Psoas muscle (tissue), 7 donors: ENCODE measurements at regions not wholly inside any gene's neighbourhood (a gene's known extent, or its start where the extent isn't known, plus 50 kb on each side); places are given as distances from the start of the nearest gene placed in this dataset.

ENCODE experiments used
- ATAC-seq, 4 donors: fragments of 200-7000 bp; cut with Tn5 transposase; one replicate each; pipeline ENCODE4 v1.9.1; 2020; ENCODE audit warnings: moderate library complexity in 3 of 4, mild to moderate bottlenecking in 2 of 4
- DNase-seq, 2 donors: peaks; one replicate each; pipeline ENCODE4 v3.0.0-alpha.2; 2020
- H3K27ac ChIP-seq: fragments of 200-600 bp; one replicate; pipeline ENCODE4 v1.8.0; 2022
- H3K27me3 ChIP-seq, 3 donors: fragments of 200-600 bp in 1 of 3; one replicate each; pipeline versions ENCODE4 v1.6.1 to v1.8.0; 2013 to 2022; ENCODE audit warnings: low read length in 2 of 3, mild to moderate bottlenecking in 2 of 3, moderate library complexity in 1 of 3; ENCODE audit not compliant: insufficient read depth in 3 of 3
- H3K36me3 ChIP-seq, 2 donors: fragments of 200-600 bp in 1 of 2; one replicate each; pipeline versions ENCODE4 v1.6.1 to v1.8.0; 2013 to 2022; ENCODE audit warnings: low read depth in 1 of 2, mild to moderate bottlenecking in 1 of 2, moderate library complexity in 1 of 2; ENCODE audit not compliant: insufficient read depth in 1 of 2
- H3K4me1 ChIP-seq: fragments of 200-600 bp; one replicate; pipeline ENCODE4 v1.8.0; 2022
- H3K4me3 ChIP-seq: fragments of 200-600 bp; one replicate; pipeline ENCODE4 v1.8.0; 2022; ENCODE audit warnings: mild to moderate bottlenecking
- H3K9me3 ChIP-seq: fragments of 200-600 bp; one replicate; pipeline ENCODE4 v1.8.0; 2022
- CTCF ChIP-seq: fragments of 200-600 bp; IDR thresholded peaks from one replicate; pipeline ENCODE4 v1.8.0; 2022; ENCODE audit warnings: antibody characterized with exemption
- WGBS, 3 donors: extraction: QIAGEN DNeasy Blood & Tissue Kit; methylation state at CpG; one replicate each; pipeline versions ENCODE4 v1.1.6 to v1.1.7; 2013; 5-methylcytosine and 5-hydroxymethylcytosine counted together
- intact Hi-C, 2 donors: fragments of 100-400 bp; cut with DNase I; formaldehyde crosslinking; loops; one replicate each; pipeline versions ENCODE4 v1.11.0 to v1.14.2; 2022
- donor health status: healthy with polysubstance abuse.
- donor health status: DM: no; HTN: no; CAD: no; lungs with moderate emphysema.
- donor health status: Bipolar disorder and iron deficiency.
- donor health status: healthy.
- donor health status: DM: yes; HTN: yes; CAD: no.
- donor health status: DM: no; HTN: no; CAD: no.
- donor health status: DM: yes; HTN: yes; CAD: no.

- ATAC-seq (no peak), DNase-seq (no peak)
- no peaks in the 10 kb centered on the region for H3K27me3 ChIP-seq
- WGBS, 3 donors = 47 to 61% (median 48%) methylated on average over 2 of the region's 2 CpGs
- intact Hi-C loops = no loop called here
- no peak overlapping the region for H3K4me3 ChIP-seq
- no peak for TF ChIP-seq CTCF
- H3K36me3 ChIP-seq = no peaks in the 10 kb centered on the region
- H3K9me3 ChIP-seq = no peaks in the 10 kb centered on the region
- no peak overlapping the region for H3K27ac ChIP-seq
- no peaks in the 10 kb centered on the region for H3K4me1 ChIP-seq
These were observed 1588.0 kb downstream of the GRIK2 start for GRCh38 chr6:102981490-102982015.

GRCh38 chr6:102980951-102981350 is 1587.4 kb downstream of the GRIK2 start:
- ATAC-seq (no peak), DNase-seq (no peak)
- H3K4me1 ChIP-seq = no peaks in the 10 kb centered on the region
- no peak overlapping the region for H3K4me3 ChIP-seq
- no peaks in the 10 kb centered on the region for H3K27me3 ChIP-seq
- intact Hi-C loops = no loop called here
- no peak for TF ChIP-seq CTCF
- no peaks in the 10 kb centered on the region for H3K9me3 ChIP-seq
- 46 to 61% (median 47%) methylated on average over 1 of the region's 1 CpG for WGBS, 3 donors
- no peak overlapping the region for H3K27ac ChIP-seq
- no peaks in the 10 kb centered on the region for H3K36me3 ChIP-seq

- ATAC-seq = no peak
These were observed 1568.4 kb downstream of the GRIK2 start for GRCh38 chr6:102961902-102962301.

GRCh38 chr6:102950967-102951366 is 1557.5 kb downstream of the GRIK2 start:
- no peak for DNase-seq
- Histone ChIP-seq H3K4me3 (no peak overlapping the region), H3K27ac (no peak overlapping the region), H3K9me3 (no peaks in the 10 kb centered on the region), H3K27me3 (no peaks in the 10 kb centered on the region), H3K36me3 (no peaks in the 10 kb centered on the region), H3K4me1 (no peaks in the 10 kb centered on the region)
- intact Hi-C loops = no loop called here
- no peak for TF ChIP-seq CTCF
- WGBS, 3 donors = 60 to 66% (median 63%) methylated on average over 3 of the region's 3 CpGs
- no peak for ATAC-seq

More at GRCh38 chr6:102961902-102962301, 1568.4 kb downstream of the GRIK2 start:
- TF ChIP-seq CTCF = no peak
- intact Hi-C loops = no loop called here
- H3K9me3 ChIP-seq = no peaks in the 10 kb centered on the region
- no peak overlapping the region for H3K4me3 ChIP-seq
- no peaks in the 10 kb centered on the region for H3K36me3 ChIP-seq
- DNase-seq = no peak
- no peaks in the 10 kb centered on the region for H3K4me1 ChIP-seq
- H3K27me3 ChIP-seq = no peaks in the 10 kb centered on the region
- H3K27ac ChIP-seq = no peak overlapping the region

GRCh38 chr6:102944475-102944874 is 1551.0 kb downstream of the GRIK2 start:
- ATAC-seq (no peak), DNase-seq (no peak)
- TF ChIP-seq CTCF = no peak
- no peak overlapping the region for H3K4me3 ChIP-seq
- no peaks in the 10 kb centered on the region for H3K9me3 ChIP-seq
- H3K27ac ChIP-seq = no peak overlapping the region
- no peaks in the 10 kb centered on the region for H3K36me3 ChIP-seq
- WGBS, 3 donors = 54 to 68% (median 64%) methylated on average over 1 of the region's 1 CpG
- intact Hi-C loops = no loop called here
- no peaks in the 10 kb centered on the region for H3K4me1 ChIP-seq
- H3K27me3 ChIP-seq = no peaks in the 10 kb centered on the region
